ENCODE measurements at regions not wholly inside any gene's neighbourhood (a gene's known extent, or its start where the extent isn't known, plus 50 kb on each side); places are given as distances from the start of the nearest gene placed in this dataset.

DNA sequence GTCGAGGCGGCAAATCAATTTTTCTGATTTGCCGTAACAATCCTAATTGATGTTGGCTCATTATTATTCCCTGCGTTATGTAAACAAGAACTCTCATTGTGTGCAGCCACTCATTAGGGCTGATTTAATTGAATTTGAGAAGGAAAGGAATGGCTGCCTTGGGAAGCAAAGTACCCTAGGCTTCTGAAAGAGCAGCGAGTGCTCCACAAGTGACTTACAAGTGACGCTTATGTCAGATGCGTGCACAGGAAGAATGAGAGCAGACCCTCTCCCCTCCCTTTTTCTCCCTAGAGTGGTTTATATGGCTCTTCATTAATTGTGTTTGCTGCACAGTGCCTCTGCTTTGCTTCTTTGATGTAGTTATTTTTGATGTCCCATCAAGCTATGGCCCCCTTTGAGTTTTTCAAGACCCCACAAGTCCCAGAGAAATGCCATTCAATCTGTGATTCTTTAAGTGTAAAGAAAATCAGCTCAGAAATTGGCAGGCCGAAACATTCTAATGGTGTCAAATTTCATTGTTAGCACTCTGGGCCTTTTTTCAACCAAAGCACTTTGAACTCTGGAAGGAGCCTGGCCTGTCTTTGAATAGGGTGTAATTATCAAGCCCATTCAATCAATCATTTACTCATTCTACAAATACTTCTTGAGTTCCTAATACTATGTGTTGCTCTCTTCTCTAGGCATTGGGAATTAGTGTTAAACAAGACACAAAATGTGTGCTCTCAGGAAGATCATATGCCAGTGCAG, 86.8 kb upstream of the VAV3 start (continued):
- TF ChIP-seq, protein P1, sequence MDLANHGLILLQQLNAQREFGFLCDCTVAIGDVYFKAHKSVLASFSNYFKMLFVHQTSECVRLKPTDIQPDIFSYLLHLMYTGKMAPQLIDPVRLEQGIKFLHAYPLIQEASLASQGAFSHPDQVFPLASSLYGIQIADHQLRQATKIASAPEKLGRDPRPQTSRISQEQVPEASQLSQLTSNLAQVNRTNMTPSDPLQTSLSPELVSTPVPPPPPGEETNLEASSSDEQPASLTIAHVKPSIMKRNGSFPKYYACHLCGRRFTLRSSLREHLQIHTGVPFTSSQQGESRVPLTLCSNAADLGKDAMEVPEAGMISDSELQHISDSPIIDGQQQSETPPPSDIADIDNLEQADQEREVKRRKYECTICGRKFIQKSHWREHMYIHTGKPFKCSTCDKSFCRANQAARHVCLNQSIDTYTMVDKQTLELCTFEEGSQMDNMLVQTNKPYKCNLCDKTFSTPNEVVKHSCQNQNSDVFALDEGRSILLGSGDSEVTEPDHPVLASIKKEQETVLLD (CRISPR knock-in tag; IDR thresholded peaks at IDR 0.05; ENCODE audit: low read depth) = no peak
- TF ChIP-seq, protein P2, sequence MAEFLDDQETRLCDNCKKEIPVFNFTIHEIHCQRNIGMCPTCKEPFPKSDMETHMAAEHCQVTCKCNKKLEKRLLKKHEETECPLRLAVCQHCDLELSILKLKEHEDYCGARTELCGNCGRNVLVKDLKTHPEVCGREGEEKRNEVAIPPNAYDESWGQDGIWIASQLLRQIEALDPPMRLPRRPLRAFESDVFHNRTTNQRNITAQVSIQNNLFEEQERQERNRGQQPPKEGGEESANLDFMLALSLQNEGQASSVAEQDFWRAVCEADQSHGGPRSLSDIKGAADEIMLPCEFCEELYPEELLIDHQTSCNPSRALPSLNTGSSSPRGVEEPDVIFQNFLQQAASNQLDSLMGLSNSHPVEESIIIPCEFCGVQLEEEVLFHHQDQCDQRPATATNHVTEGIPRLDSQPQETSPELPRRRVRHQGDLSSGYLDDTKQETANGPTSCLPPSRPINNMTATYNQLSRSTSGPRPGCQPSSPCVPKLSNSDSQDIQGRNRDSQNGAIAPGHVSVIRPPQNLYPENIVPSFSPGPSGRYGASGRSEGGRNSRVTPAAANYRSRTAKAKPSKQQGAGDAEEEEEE (CRISPR knock-in tag; IDR thresholded peaks at IDR 0.05; ENCODE audit: borderline replicate concordance) = no peak
- TF ChIP-seq TCF7 (IDR thresholded peaks at IDR 0.05; ENCODE audit: low read depth) (peak; percentile 78), SOX6 (IDR thresholded peaks at IDR 0.05) (no peak), SOX6 (CRISPR knock-in tag; IDR thresholded peaks at IDR 0.05) (peak; percentile 39; the same call in 1 of the 2 replicates), ZNF737 (CRISPR knock-in tag; IDR thresholded peaks at IDR 0.05; ENCODE audit: borderline replicate concordance) (no peak), HNRNPUL1 (IDR thresholded peaks at IDR 0.05; ENCODE audit: low read depth, low read length) (0 out of 2 replicates have a peak, but pooled peaks have one; percentile 49), FOXJ3 (CRISPR knock-in tag; IDR thresholded peaks at IDR 0.05; ENCODE audit: borderline replicate concordance) (peak; percentile 48; the same call in 1 of the 2 replicates), ZNF251 (CRISPR knock-in tag; IDR thresholded peaks at IDR 0.05) (no peak), MXD4 (CRISPR knock-in tag; IDR thresholded peaks at IDR 0.05) (no peak), TEAD2 (CRISPR knock-in tag; IDR thresholded peaks at IDR 0.05) (no peak), ZNF121 (CRISPR knock-in tag; IDR thresholded peaks at IDR 0.05) (no peak), HIVEP1 (CRISPR knock-in tag; IDR thresholded peaks at IDR 0.05) (no peak)
- TF ChIP-seq, protein P3, sequence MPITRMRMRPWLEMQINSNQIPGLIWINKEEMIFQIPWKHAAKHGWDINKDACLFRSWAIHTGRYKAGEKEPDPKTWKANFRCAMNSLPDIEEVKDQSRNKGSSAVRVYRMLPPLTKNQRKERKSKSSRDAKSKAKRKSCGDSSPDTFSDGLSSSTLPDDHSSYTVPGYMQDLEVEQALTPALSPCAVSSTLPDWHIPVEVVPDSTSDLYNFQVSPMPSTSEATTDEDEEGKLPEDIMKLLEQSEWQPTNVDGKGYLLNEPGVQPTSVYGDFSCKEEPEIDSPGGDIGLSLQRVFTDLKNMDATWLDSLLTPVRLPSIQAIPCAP (CRISPR knock-in tag; IDR thresholded peaks at IDR 0.05; ENCODE audit: low read depth) = no peak
- TF ChIP-seq, protein P4, sequence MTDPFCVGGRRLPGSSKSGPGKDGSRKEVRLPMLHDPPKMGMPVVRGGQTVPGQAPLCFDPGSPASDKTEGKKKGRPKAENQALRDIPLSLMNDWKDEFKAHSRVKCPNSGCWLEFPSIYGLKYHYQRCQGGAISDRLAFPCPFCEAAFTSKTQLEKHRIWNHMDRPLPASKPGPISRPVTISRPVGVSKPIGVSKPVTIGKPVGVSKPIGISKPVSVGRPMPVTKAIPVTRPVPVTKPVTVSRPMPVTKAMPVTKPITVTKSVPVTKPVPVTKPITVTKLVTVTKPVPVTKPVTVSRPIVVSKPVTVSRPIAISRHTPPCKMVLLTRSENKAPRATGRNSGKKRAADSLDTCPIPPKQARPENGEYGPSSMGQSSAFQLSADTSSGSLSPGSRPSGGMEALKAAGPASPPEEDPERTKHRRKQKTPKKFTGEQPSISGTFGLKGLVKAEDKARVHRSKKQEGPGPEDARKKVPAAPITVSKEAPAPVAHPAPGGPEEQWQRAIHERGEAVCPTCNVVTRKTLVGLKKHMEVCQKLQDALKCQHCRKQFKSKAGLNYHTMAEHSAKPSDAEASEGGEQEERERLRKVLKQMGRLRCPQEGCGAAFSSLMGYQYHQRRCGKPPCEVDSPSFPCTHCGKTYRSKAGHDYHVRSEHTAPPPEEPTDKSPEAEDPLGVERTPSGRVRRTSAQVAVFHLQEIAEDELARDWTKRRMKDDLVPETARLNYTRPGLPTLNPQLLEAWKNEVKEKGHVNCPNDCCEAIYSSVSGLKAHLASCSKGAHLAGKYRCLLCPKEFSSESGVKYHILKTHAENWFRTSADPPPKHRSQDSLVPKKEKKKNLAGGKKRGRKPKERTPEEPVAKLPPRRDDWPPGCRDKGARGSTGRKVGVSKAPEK (CRISPR knock-in tag; IDR thresholded peaks at IDR 0.05; ENCODE audit: borderline replicate concordance) = no peak
- TF ChIP-seq, protein P5, sequence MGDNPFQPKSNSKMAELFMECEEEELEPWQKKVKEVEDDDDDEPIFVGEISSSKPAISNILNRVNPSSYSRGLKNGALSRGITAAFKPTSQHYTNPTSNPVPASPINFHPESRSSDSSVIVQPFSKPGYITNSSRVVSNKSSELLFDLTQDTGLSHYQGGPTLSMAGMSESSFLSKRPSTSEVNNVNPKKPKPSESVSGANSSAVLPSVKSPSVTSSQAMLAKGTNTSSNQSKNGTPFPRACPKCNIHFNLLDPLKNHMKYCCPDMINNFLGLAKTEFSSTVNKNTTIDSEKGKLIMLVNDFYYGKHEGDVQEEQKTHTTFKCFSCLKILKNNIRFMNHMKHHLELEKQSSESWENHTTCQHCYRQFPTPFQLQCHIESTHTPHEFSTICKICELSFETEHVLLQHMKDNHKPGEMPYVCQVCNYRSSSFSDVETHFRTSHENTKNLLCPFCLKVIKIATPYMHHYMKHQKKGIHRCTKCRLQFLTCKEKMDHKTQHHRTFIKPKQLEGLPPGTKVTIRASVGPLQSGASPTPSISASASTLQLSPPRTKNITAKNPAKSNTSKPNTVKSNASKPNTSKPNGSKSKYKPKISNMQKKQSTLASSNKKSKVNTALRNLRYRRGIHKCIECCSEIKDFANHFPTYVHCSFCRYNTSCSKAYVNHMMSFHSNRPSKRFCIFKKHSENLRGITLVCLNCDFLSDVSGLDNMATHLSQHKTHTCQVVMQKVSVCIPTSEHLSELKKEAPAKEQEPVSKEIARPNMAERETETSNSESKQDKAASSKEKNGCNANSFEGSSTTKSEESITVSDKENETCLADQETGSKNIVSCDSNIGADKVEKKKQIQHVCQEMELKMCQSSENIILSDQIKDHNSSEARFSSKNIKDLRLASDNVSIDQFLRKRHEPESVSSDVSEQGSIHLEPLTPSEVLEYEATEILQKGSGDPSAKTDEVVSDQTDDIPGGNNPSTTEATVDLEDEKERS (CRISPR knock-in tag; IDR thresholded peaks at IDR 0.05) = no peak
- TF ChIP-seq, protein P6, sequence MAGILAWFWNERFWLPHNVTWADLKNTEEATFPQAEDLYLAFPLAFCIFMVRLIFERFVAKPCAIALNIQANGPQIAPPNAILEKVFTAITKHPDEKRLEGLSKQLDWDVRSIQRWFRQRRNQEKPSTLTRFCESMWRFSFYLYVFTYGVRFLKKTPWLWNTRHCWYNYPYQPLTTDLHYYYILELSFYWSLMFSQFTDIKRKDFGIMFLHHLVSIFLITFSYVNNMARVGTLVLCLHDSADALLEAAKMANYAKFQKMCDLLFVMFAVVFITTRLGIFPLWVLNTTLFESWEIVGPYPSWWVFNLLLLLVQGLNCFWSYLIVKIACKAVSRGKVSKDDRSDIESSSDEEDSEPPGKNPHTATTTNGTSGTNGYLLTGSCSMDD (CRISPR knock-in tag; IDR thresholded peaks at IDR 0.05) = no peak

Data from HepG2 (cell line).